ENCODE measurements at regions not wholly inside any gene's neighbourhood (a gene's known extent, or its start where the extent isn't known, plus 50 kb on each side); places are given as distances from the start of the nearest gene placed in this dataset.

- TF ChIP-seq, protein P1, sequence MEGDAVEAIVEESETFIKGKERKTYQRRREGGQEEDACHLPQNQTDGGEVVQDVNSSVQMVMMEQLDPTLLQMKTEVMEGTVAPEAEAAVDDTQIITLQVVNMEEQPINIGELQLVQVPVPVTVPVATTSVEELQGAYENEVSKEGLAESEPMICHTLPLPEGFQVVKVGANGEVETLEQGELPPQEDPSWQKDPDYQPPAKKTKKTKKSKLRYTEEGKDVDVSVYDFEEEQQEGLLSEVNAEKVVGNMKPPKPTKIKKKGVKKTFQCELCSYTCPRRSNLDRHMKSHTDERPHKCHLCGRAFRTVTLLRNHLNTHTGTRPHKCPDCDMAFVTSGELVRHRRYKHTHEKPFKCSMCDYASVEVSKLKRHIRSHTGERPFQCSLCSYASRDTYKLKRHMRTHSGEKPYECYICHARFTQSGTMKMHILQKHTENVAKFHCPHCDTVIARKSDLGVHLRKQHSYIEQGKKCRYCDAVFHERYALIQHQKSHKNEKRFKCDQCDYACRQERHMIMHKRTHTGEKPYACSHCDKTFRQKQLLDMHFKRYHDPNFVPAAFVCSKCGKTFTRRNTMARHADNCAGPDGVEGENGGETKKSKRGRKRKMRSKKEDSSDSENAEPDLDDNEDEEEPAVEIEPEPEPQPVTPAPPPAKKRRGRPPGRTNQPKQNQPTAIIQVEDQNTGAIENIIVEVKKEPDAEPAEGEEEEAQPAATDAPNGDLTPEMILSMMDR (IDR thresholded peaks at IDR 0.05), result no peak
- TF ChIP-seq POLR2A (IDR thresholded peaks at IDR 0.05; ENCODE audit: low read length) (no peak), SMC3 (IDR thresholded peaks at IDR 0.05) (no peak)
Observed at GRCh38 chr7:22962775-22963350, 51.1 kb downstream of the HYCC1 start.
